K562 (cell line): ENCODE measurements at regions not wholly inside any gene's neighbourhood (a gene's known extent, or its start where the extent isn't known, plus 50 kb on each side); places are given as distances from the start of the nearest gene placed in this dataset.

Experiments
- ATAC-seq: fragments of 200-7000 bp; cut with Tn5 transposase; 3 replicates; pipeline ENCODE4 v1.9.1; 2020; ENCODE audit warnings: moderate library complexity
- BruUV-seq: library from RNA; stranded (reverse); fragments of 400-500 nt; replicated peaks from 2 replicates; lab custom pipeline; 2021; lab: Mats Ljungman, UMichigan
- CTCF ChIA-PET: fragments of 300-600 bp; formaldehyde crosslinking; extraction: SDS; loops from one replicate; lab custom pipeline; 2021; ENCODE audit warnings: low intra/inter-chr PET ratio; lab: Yijun Ruan, JAX
- POLR2A ChIA-PET: fragments of 300-600, 350-650 bp; sonication (Branson Sonifier 250); formaldehyde crosslinking; extraction: SDS; loops from one replicate; lab custom pipeline; 2021; ENCODE audit warnings: antibody characterized with exemption, inconsistent platforms; lab: Yijun Ruan, JAX
- DNase-seq, 4 experiments: peaks; one replicate each; pipeline versions ENCODE4 v3.0.0 to v3.0.0-alpha.2; 2011 to 2018; ENCODE audit warnings: low spot score in 3 of 4, mixed read lengths in 3 of 4; ENCODE audit errors: extremely low read depth in 1 of 4
- FAIRE-seq: peaks from 2 replicates; lab custom pipeline; 2011; peaks lifted over from hg19 to GRCh38; lab: Jason Lieb, UNC
- H2AFZ ChIP-seq: 2 replicates; pipeline ENCODE4 v1.6.0; 2011; ENCODE audit warnings: low read depth, low read length, control low read depth, inconsistent platforms
- H3K27ac ChIP-seq: fragments of 200-600 bp; 3 replicates; pipeline ENCODE4 v1.8.0; 2011; ENCODE audit warnings: low read depth, mild to moderate bottlenecking, control low read depth, inconsistent platforms, low read length, moderate library complexity, mixed read lengths; ENCODE audit errors: extremely low read depth
- H3K27me3 ChIP-seq, 2 experiments: fragments of 300-600 bp in 1 of 2; 2 replicates in 1 of 2; 3 replicates in 1 of 2; pipeline versions ENCODE4 v1.6.0 to v1.8.0; 2011; ENCODE audit warnings: inconsistent platforms in 2 of 2, low read length in 2 of 2, mild to moderate bottlenecking in 1 of 2, mixed read lengths in 1 of 2, moderate library complexity in 1 of 2; ENCODE audit not compliant: control insufficient read depth in 2 of 2, insufficient read depth in 2 of 2
- H3K36me3 ChIP-seq: fragments of 300-600 bp; 3 replicates; pipeline ENCODE4 v1.8.0; 2011; ENCODE audit warnings: mild to moderate bottlenecking, low read length, inconsistent platforms; ENCODE audit not compliant: control insufficient read depth, insufficient read depth
- H3K4me1 ChIP-seq, 2 experiments: fragments of 200-600 bp in 1 of 2; replicated peaks in 1 of 2; 2 replicates in 1 of 2; 3 replicates in 1 of 2; pipeline versions ENCODE4 v1.5.1 to v1.8.0; 2011; ENCODE audit warnings: inconsistent platforms in 2 of 2, low read length in 2 of 2, mild to moderate bottlenecking in 1 of 2, mixed read lengths in 1 of 2, moderate library complexity in 1 of 2; ENCODE audit not compliant: control insufficient read depth in 2 of 2, insufficient read depth in 2 of 2
- H3K4me2 ChIP-seq: 2 replicates; pipeline ENCODE4 v1.6.1; 2011; ENCODE audit warnings: low read length, control low read depth, inconsistent platforms, mixed read lengths; ENCODE audit not compliant: insufficient read depth
- H3K4me3 ChIP-seq: fragments of 200-600 bp; sonication (generic), shearing (Covaris generic); 2 replicates; pipeline ENCODE4 v1.5.1; 2016; ENCODE audit warnings: control low read depth, inconsistent platforms
- H3K79me2 ChIP-seq: fragments of 200-600 bp; 3 replicates; pipeline ENCODE4 v1.8.0; 2011; ENCODE audit warnings: low read length, inconsistent platforms; ENCODE audit not compliant: control insufficient read depth, insufficient read depth
- H3K9ac ChIP-seq, 2 experiments: 2 replicates each; pipeline versions ENCODE4 v1.6.0 to v1.6.1; 2011; ENCODE audit warnings: low read depth in 2 of 2, low read length in 2 of 2, control low read depth in 1 of 2, inconsistent platforms in 1 of 2, mild to moderate bottlenecking in 1 of 2, mixed read lengths in 1 of 2; ENCODE audit not compliant: insufficient read depth in 1 of 2
- H3K9me1 ChIP-seq: one replicate; pipeline ENCODE4 v1.6.0; 2011; ENCODE audit warnings: inconsistent platforms, mild to moderate bottlenecking, low read length, moderate library complexity; ENCODE audit not compliant: control insufficient read depth, insufficient read depth
- H3K9me3 ChIP-seq: replicated peaks from 2 replicates; pipeline ENCODE4 v1.5.1; 2011; ENCODE audit warnings: low read depth, low read length, inconsistent platforms; ENCODE audit not compliant: control insufficient read depth, insufficient read depth
- H4K20me1 ChIP-seq: replicated peaks from 2 replicates; pipeline ENCODE4 v1.6.1; 2011; ENCODE audit warnings: low read length, inconsistent platforms, mixed read lengths; ENCODE audit not compliant: control insufficient read depth, insufficient read depth
- AFF4 ChIP-seq: sonication (generic); formaldehyde crosslinking; IDR thresholded peaks from 2 replicates; pipeline ENCODE4 v1.8.0; 2023; ENCODE audit warnings: mild to moderate bottlenecking, missing genetic modification reagents
- DPF2 ChIP-seq: fragments of 450-650 bp; IDR thresholded peaks from 2 replicates; pipeline ENCODE4 v1.6.1; 2016
- FOXK1 ChIP-seq: sonication (generic); formaldehyde crosslinking; IDR thresholded peaks from 2 replicates; pipeline ENCODE4 v1.8.0; 2022; ENCODE audit warnings: missing genetic modification reagents, mild to moderate bottlenecking, borderline replicate concordance
- HNRNPLL ChIP-seq: fragments of 200-400 bp; formaldehyde crosslinking; IDR thresholded peaks from 2 replicates; pipeline ENCODE4 v1.6.1; 2017; ENCODE audit warnings: low read length, low read depth, mild to moderate bottlenecking; ENCODE audit not compliant: poor library complexity, severe bottlenecking
- KLF6 ChIP-seq: fragments of 250-450 bp; sonication (Bioruptor Pico); IDR thresholded peaks from 2 replicates; pipeline ENCODE4 v1.4.0; 2020; ENCODE audit warnings: mild to moderate bottlenecking, moderate library complexity, borderline replicate concordance
- NCOA2 ChIP-seq, 2 experiments: fragments of 450-650 bp; IDR thresholded peaks; 2 replicates each; pipeline ENCODE4 v1.6.1; 2018; ENCODE audit warnings: mild to moderate bottlenecking in 2 of 2, moderate library complexity in 1 of 2; ENCODE audit not compliant: partially characterized antibody in 2 of 2
- POLR3A ChIP-seq: IDR thresholded peaks from 2 replicates; pipeline ENCODE4 v1.6.1; 2011; ENCODE audit warnings: borderline replicate concordance, mild to moderate bottlenecking, moderate library complexity; ENCODE audit not compliant: insufficient read length, insufficient read depth; ENCODE audit errors: extremely low read depth
- PPARD ChIP-seq: fragments of 250-450 bp; sonication (Bioruptor Pico); IDR thresholded peaks from 2 replicates; pipeline ENCODE4 v1.8.0; 2022; ENCODE audit warnings: inconsistent platforms, mild to moderate bottlenecking, moderate library complexity
- SIX5 ChIP-seq, 2 experiments: IDR thresholded peaks; 2 replicates each; pipeline ENCODE4 v1.6.1; 2011; ENCODE audit warnings: low read length in 2 of 2, borderline replicate concordance in 1 of 2, low read depth in 1 of 2, mild to moderate bottlenecking in 1 of 2, moderate library complexity in 1 of 2; ENCODE audit not compliant: insufficient read depth in 1 of 2
- ZBTB33 ChIP-seq: sonication (generic); formaldehyde crosslinking; IDR thresholded peaks from 2 replicates; pipeline ENCODE4 v1.8.1; 2023; ENCODE audit warnings: mild to moderate bottlenecking, missing genetic modification reagents
- ZC3H11A ChIP-seq: IDR thresholded peaks from 2 replicates; pipeline ENCODE4 v1.6.1; 2012; ENCODE audit warnings: low read depth, low read length, improper control_type of control experiment
- ZNF263 ChIP-seq: sonication (generic); formaldehyde crosslinking; IDR thresholded peaks from 2 replicates; pipeline ENCODE4 v1.8.0; 2022; ENCODE audit warnings: mild to moderate bottlenecking, missing genetic modification reagents, borderline replicate concordance
- ZNF57 ChIP-seq: fragments of 450-650 bp; formaldehyde crosslinking; IDR thresholded peaks from 2 replicates; pipeline ENCODE4 v1.4.0; 2020; ENCODE audit warnings: mild to moderate bottlenecking, moderate library complexity
- WGBS: fragments of 100-300 bp; shearing (Covaris generic); methylation state at CpG from one replicate; pipeline ENCODE4 v1.1.6; 2016; ENCODE audit warnings: low coverage, mixed read lengths; ENCODE audit not compliant: insufficient coverage; ENCODE audit errors: missing lambda C conversion rate; 5-methylcytosine and 5-hydroxymethylcytosine counted together
- in situ Hi-C: fragments of 300-500 bp; cut with MboI; formaldehyde crosslinking; loops from 4 replicates; pipeline ENCODE4 v1.15.0; 2018; ENCODE audit warnings: inconsistent platforms, mixed read lengths
- intact Hi-C: fragments of 100-400 bp; cut with micrococcal nuclease; formaldehyde crosslinking; loops from 2 replicates; pipeline ENCODE4 v1.14.2; 2022

GRCh38 chr5:178781936-178782335 lies 51.5 kb upstream of the ZNF354A start:
- POLR2A ChIA-PET, result interaction anchor here (0.9 kb wide), 1 partner anchor 51 kb away, joined by 4 read pairs; no protein-coding TSS in a partner anchor
- no peaks in the 10 kb centered on the region for H3K9me1 ChIP-seq
- CTCF ChIA-PET, result no interaction called here
- H3K9me3 ChIP-seq, result no peaks in the 10 kb centered on the region
- BruUV-seq, result no TSS peak
- TF ChIP-seq POLR3A, result no peak
- TF ChIP-seq SIX5 (IDR thresholded peaks at IDR 0.05; ENCODE audit: borderline replicate concordance in 1 of 2, insufficient read depth in 1 of 2, low read depth in 1 of 2, low read length in 2 of 2), result no peak
- TF ChIP-seq NCOA2 (IDR thresholded peaks at IDR 0.05; ENCODE audit: partially characterized antibody in 2 of 2), result no peak
- TF ChIP-seq ZNF263, result no peak
- no peak for TF ChIP-seq ZC3H11A
- TF ChIP-seq PPARD (CRISPR knock-in tag), result no peak
- TF ChIP-seq ZBTB33 (CRISPR knock-in tag), result no peak
- no peak for TF ChIP-seq KLF6
- no peak for TF ChIP-seq DPF2
- TF ChIP-seq ZNF57 (CRISPR knock-in tag), result no peak
- TF ChIP-seq FOXK1, result no peak
- TF ChIP-seq HNRNPLL, result no peak
- no peak for TF ChIP-seq AFF4 (CRISPR knock-in tag)
- TF ChIP-seq, all 486 proteins: peak for 0
- 47% methylated on average over 14 of the region's 14 CpGs for WGBS
- H3K4me3 ChIP-seq, result no peak overlapping the region
- H3K9ac ChIP-seq, result no peak overlapping the region
- peaks cover 3% of the 10 kb centered on the region; the same call in 1 of the 3 replicates for H3K36me3 ChIP-seq
- ATAC-seq, result no peak
- FAIRE-seq, result no peak
- peaks cover 0 to 4% of the 10 kb centered on the region in 2 experiments; a peak in 2 of 5 replicates for H3K27me3 ChIP-seq
- in situ Hi-C loops (no loop called here), intact Hi-C loops (no loop called here)
- no peak overlapping the region for H3K27ac ChIP-seq
- H3K4me1 ChIP-seq, result peaks cover 0 to 4% of the 10 kb centered on the region in 2 experiments; a peak in 3 of 5 replicates
- no peak overlapping the region for H2AFZ ChIP-seq
- no peak for DNase-seq
- no peaks in the 10 kb centered on the region for H3K79me2 ChIP-seq
- no peaks in the 10 kb centered on the region for H4K20me1 ChIP-seq
- H3K4me2 ChIP-seq, result no peak overlapping the region
